GM21447 (cell line): ENCODE measurements at regions not wholly inside any gene's neighbourhood (a gene's known extent, or its start where the extent isn't known, plus 50 kb on each side); places are given as distances from the start of the nearest gene placed in this dataset.

Experiments used
- ATAC-seq: cut with Tn5 transposase; IDR thresholded peaks from one replicate; pipeline ENCODE4 v1.9.1; 2021; ENCODE audit not compliant: unreplicated experiment

DNA sequence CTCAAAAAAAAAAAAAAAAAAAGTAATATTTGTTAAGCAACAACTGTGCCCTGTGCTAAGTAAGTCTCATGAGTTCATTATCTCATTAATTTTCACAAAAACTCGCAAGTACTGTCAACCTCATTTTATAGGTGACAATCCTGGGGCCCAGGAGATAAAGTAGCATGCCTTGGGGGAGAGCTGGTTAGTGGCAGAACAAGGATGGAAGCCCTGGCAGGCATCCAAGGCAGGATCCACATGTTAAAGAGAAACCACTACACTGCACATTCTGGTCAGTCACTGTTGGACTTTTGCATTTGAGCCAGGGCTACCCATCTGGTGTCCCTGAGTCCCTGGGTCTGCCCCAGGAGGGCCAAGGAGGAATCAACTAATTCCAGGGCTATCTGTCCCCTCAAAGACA lies 54.6 kb downstream of the ZFP36L2 start:
- no peak for ATAC-seq

DNA sequence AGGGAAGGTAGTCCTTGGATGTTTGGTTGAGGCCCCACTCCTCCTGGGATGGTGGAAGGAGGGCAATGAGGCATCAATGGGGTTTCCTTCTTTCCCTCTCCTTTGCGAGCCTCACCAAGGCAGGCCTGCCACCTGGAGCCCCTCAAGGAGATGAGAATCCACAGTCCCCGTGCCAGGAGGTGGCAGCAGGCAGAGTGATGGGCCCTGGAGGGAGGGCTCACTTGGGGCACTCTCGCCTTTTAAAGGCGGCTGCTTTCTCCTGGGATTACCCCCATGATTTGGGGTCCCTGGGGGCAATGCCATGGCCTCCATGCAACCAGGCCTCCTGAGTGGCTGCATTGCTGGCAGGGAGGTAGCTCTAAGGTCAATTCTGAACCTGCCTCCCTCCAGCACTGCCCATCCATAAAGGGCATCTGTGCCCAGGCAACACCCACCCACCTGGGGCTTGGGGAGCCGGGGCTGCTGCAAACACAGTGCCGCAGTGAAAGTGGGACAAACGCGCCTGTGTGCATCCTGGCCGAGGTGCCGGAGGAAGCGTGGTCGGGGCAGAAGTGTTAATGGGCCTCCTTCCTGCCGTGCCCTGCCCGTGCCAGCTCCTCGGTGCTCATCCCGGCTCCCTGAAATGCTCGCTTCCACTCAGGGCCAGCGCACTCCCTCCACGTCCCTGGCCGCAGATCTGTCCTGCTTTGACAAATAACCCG lies 55.9 kb downstream of the ZFP36L2 start:
- ATAC-seq: no peak

DNA sequence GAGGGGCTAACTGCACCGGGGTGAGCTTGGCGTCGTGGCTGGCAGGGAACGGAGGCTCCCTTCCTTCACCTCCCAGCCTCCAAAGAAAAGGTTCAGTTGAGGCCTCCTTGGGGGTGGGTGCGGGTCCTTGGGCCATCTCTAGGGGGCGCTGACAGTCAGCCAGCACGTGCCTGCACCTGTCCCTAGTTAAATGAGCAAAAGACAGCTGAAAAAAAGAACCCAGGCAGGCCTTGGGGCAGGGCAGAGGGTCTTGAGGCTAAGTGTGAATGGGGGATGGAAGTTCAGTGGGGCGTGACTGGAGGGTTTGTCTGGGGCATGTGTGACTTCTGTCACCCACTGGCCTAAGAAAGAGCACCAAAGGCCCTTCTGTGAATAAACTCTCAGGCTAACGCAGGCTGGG lies 56.4 kb downstream of the ZFP36L2 start:
- ATAC-seq: no peak

DNA sequence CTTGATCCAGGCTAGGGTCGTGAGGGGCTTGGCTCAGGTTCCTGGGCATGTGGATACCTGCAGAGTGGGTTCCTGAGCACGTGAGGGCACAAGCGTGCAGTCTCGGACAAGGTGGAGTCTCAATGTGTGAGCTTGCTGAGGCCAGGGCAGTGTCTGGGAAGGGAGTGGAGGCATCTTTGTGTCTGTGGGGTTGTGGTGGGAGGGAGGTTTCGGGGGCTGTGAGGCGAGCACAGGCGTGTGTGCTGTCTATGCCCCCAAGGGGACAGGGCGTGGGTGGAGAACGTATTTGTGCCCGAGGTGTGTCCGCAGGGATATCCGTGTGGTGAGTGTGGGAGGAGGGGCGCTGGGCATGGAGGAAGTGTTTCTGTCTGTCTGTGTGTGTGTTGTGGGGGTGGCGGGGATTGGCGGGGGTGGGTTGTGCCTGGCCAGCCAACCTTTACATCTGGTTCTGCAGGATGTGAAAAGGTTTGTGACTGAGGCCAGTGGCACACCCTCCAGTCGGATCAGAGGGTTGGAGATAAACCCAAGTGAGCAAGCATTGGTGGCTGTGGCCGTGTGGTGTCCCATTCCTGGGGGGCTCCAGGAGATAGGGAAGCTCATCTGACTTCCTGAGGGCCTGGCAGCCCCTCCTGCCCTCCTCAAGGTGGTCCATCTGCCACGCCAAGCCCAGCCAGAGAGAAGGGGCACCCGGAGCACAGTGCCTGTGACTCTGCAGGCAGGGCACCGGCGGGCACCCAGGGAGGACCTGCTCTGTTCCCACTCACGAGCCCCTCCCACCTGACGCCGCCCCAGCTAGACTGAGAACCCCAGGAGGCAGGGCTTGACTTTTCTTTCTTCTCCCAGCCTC lies 57.1 kb downstream of the ZFP36L2 start:
- ATAC-seq: peak; percentile 52

DNA sequence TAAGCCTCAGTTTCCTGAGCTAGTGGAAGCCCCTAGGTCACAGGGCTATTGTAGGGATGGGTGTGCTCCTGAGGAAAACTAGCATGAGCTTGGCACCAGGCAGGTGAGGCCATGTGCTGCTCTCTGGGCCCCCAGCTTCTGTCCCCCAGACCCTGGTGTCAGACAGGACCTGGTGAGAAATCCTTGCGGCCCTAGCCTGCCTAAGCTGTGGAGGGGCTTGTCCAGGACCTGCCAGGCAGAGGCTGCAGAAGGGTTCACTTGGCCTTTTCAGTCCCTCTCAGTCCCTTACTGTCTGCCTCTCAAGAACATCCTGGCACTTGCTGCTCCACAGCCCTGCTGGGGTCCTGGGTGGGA lies 58.4 kb downstream of the ZFP36L2 start:
- no peak for ATAC-seq

DNA sequence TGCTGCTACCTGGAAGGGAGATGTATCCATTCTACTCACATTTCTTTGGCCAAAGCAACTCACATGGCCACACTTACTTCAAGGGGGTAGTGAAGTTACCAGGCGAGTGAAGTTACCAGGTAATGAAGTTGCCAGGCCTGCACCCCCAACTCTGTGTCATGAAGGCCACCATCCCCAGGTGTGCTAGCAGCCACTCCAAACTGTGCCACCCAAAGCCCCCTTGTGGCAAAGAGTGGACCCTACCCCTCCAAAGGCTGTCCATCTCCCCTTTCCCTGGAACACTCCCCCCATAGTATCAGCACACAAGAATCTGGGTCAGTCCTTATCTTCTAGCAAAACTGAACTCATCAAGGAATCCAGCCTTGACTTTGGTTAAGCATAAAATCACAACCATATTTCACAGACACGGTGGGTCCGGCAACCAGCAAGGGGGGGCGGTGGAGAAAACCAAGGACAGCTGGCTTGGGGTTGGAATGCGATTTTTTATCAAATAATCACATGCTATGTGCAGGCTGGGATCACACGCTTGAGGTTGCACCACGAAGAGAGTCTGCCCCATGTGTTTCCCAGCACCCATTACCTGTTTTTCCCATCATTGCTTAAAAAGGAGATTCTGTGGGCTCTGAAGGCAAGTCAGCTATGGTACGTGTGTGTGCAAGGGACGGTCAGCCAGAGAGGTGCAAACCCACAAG lies 60.9 kb downstream of the ZFP36L2 start:
- no peak for ATAC-seq

DNA sequence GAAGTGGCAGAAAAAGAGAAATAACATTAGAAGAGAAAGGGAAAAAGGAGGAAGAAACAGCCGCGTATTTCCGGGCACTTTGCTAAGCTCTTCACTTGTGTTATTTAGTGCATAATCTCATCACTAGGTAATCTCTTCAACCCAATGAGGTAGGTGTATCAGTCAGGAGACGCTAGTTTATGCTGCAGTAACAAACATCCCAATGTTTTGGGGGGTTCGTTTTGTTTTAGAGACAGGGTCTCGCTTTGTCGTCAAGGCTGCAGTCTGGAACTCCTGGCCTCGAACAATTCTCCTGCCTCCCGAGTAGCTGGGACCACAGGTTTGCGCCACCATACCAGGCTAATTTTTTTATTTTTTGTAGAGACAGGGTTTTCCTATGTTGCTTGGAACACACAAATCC lies 61.7 kb downstream of the ZFP36L2 start:
- ATAC-seq: no peak

DNA sequence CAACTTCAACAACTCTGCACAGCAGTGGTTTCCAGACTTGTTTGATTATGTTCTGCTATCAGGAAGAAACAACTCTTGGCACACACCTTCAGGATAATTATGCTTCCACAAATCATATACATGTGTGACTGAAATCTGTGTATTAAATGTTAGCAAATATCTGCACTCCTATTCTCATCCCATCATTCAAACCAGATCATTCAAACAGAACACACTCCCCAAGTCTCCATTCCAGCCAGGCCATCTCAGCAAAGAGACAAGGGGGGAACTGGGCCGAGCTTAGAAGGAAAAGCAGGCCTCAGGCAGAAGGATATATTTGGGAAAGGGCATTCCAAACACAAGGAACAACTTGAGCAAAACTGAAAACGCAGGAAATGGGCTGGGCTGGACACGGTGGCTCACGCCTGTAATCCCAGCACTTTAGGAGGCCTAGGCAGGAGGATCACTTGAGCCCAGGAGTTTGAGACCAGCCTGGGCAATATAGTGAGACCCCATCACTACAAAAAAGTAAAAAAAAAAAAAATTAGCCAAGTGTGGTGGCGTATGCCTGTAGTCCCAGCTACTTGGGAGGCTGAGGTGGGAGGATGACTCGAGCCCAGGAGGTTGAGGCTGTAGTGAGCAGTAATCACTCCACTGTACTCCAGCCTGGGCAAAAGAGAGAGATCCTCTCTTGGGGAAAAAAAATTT lies 62.7 kb downstream of the ZFP36L2 start:
- ATAC-seq: no peak

DNA sequence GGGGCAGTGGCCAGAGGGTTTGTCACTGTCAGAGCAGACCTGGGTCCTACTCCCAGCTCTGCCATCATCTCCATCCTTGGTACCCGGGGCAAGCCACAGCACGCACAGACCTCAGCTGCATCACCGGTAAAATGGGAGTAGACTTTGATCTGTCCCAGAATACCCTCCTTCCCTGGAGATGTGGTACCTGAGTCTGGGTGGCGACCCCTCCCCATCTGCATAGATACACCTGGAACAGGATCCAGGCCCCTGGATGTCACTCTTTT lies 64.0 kb downstream of the ZFP36L2 start:
- no peak for ATAC-seq

DNA sequence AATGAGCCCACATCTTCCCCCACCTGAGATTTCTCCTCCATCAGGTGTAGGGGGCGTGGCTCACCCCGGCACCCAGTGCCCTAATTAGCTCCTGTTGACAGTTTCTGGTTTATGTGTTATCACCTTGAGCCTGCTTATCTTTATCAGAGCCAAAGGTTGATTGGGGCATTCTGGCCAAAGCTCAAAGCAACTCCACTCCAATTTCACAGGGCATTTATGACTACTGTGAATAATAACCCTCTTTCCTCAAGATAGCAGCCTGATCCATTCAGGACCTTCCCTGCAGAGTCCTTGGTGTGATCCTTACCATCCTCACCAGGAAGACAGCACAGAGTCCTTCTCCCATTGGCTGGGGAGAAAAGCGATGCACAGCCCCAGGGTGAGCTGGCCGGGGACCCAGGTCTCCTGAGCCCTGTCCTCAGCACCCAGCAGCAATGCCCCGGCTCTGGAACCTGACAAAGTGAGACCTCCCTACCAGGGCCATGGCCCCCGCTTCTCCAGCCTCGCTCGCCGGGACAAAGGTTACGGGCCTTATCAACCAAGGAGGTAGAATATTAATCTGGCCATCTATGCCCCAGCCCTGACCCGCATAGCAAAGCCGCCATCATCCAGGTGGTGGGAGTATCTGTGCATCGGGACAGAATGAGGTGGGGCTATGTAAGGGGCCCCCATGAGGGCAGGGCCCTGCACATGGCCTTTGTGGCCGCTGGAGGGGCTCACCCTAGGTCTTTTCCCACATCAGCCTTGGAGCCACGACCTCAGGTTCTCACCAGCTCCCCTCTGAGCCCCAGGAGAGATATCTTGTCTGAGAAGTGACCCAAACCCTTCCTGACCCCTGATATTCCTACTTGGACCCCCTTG lies 64.5 kb downstream of the ZFP36L2 start:
- no peak for ATAC-seq

DNA sequence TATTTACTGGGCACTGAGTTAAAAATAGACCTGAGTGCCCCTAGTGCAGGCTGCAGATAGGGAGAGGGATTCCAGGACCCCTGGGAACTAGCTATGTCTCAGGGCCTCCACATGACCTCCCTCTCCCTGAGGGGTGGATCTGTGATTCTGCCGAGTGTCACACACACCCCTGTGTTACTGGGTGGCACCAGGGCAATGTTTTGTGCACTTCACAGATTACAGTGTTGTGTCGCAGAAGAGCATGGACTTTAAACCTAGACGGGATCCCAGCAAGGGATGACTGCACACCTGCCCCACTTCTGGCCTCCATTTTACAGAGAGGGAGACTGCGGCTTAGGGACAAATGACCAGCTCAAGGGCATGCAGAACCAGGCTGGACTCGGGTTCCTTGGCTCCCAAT lies 65.6 kb downstream of the ZFP36L2 start:
- no peak for ATAC-seq

DNA sequence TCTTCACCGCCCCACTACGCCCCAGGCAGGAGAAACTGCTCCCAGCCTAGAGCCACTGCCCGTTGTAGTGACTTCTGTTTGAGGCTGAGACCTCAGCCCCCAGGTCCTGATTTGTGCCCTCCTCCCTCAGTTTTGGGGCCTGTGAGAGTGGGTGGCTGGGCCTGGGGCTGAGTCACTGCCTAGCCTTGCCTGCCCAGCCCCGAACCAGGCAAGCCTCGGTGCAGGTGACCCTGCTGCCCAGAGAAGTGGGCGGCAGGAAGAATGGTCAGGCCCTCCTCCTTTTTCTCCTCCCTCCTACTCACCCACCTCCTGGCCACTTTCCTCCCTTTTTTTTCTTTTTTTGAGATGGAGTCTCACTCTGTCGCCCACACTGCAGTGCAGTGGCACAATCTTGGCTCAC lies 66.6 kb downstream of the ZFP36L2 start:
- ATAC-seq: no peak

DNA sequence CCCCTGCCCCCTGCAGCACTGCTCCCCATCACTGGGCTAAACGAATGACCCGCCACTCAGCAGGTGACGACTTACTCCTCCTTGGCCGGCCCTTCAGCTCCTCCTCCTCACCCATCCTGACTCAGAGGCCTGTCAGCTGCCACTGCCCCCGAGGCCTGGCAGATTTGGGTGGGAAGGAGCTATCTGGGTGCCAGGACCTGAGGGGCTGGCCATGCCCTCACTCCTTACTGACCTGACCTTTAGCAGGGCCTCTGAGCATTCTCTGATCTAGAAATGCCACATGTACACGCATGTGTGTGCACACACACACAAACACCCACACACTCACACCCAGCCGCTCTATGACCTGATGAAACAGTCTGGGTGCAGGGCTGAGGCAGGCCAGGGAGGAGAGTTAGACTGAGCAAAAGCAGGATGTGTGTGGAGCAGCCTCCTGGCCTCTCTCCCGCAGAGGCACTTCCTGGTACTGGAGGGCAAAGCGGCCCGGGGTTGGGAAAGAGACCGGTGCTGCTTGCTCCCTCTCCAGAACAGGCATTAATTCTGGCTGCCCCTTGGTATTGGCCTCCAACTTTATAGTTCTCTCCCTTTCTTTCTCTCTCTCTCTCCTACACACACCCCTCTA lies 68.0 kb downstream of the ZFP36L2 start:
- peak; percentile 31 for ATAC-seq

DNA sequence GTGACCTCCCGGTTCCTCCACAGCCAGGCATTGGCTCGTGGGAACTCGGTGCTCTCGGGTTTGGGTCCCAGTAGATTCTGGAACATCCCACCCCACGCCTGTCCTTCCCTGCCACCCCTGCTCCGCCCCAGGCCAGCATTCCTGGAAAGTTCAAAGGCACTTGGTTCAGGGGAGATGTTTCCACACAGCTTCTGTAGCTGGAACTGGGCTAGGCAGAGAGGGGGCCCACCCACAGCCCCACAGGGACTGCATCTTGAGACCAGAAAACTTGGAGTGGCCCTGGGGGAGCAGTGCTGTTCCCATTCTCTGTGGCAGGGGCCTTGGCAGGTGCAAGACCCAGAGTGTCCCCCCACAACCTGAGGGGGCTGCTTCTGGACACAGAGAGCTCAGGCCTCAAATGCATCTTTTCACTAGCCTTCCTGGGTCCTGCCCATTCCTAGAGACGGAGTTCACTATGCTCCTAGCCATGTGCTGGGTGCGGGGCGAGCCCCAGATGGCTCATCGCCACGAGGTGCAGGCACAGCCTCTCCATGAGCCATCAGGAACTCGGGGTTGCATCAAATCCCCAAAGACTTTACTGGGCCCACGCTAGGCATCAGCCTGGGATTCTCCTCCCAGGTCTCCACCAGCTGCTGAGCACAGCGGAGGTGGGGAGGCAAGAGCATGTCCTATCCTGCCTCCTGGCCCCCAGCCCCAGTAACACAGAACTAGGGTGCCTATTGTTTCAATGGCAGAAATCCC lies 68.7 kb downstream of the ZFP36L2 start:
- no peak for ATAC-seq

DNA sequence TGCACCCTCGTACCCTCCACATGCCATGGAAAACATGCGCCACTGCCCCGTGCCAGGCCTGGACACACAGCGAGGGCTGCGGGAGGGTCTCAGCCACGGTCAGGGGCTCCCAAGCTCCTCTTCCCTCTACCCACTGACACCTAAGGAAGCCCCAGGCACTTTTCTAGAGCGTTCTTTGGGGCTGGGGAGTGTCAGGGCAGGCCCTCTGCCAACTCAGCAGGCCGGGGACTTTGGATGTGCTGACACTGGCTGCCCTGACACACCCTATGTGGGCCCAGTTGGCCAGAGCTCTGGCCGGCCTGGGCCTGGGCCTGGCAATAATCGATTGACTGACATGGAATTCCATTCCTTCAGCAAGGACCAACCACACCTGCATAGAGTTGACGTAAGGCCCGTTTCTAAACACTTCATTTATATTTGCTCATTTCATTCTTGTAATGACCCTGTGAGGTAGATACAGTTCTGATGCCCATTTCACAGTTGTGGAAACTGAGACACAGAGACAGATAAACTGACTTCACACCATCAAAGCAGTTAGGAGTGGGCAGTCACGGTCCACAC lies 70.5 kb downstream of the ZFP36L2 start:
- ATAC-seq: no peak

DNA sequence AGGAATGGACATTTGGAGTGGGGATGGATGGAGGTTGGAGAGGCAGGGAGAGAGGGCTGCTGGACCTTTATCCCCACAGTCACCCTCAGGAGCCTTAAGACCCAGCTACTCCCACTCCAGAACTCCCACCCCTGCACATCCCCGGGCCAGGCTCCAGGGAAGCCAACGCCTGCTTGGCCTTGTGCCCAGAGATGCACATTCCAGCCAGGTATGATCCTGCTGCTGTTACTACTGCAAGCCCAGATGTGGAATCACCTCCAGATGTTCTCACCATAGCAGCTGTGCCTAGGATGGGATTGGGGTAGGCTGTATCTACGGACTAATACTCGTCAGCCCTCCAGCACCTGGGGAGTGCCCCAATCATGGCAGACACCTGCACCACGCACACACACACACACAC lies 71.7 kb downstream of the ZFP36L2 start:
- ATAC-seq: no peak

DNA sequence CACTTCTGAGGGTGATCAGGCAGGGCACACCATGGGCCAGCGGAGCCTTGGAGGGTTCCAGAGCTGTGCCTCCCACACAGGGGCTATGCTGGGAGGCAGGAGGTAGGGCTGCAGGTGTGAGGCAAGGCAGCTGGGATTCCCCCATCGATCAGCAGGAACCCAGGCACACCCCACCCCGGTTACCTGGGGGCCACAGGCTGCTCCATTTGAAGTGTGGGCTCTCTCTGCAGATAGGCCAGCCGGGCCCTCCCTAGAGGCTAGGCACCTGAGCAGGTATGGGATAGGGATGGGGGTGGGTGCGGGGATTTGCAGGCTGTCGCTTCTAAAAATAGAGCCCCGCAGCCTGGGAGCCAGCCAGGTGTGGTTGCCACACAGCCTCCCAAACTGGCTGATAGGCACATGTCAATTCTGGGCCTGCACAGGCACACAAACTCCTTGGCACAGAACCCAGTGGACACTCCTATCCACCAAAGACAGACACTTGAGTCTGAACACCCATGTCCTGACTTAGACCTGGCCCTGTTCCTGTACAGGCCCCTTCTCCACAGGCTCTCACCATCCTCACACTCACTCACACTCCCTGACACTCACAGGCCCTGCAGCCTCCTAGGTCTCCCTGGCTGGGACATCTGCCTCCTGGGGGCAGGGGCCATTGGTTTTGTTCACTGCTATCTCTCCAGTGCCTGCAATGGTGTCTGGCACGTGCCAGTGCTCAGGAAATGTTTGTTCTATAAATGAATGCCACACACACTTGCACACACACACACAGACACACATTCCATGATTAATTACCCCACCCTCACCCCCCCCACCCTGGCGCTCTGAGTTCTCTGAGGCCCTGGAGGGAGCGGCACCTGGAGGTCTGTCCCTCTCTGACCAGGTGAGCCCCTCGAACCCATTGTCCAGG lies 73.4 kb downstream of the ZFP36L2 start:
- no peak for ATAC-seq

DNA sequence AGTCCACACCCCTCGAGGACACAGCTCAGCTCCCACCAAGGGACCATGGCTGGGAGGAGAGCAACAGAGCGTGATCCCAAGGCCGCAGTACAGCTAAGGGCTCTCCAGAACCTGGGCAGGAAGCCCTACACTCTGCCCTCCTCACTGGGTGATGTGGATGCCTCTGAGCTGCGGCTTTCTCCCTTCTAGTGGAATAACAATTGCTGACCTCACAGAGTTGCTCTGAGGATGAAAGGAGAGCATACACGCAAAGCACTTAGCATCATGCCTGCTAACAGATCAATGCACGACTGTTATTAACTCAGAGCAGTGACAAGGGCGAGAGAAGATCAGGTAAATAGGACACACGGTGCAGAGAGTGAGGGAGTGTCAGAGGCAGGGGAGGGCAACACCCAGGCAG lies 74.2 kb downstream of the ZFP36L2 start:
- ATAC-seq: no peak
